ENCODE measurements at regions not wholly inside any gene's neighbourhood (a gene's known extent, or its start where the extent isn't known, plus 50 kb on each side); places are given as distances from the start of the nearest gene placed in this dataset.
A peak's percentile ranks its signal among the peaks of the same experiment; 100 is the strongest.

DNA sequence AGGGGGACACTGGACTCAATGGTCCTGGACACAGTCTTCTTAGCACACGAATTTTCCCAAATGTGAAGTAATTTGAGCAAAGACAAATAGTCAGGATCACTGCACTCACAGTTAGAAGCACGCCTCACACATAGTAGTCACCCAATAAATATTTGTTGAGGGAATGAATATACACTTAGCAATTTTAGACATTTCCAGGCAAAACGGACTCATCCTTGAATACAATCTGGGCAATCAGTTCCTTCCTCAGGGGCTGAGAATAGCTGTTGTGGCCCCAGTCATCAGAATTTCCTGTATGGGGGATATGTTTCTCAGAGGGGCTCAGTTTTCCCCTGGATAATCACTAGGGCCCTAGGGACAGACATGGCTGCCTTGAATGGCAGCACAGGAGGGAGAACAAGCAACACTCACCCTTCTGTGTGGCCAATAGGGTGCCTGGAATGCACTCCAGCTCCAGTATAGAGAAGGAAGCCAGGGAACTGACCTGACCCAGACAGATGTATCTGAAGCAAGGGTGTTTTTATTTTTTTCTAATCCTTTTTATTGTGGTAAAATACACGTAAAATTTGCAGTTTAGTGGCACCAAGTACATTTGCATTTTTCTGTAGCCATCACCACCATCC is 282.7 kb upstream of the ZNF32 start:
- peak; percentile 28 for DNase-seq (ENCODE audit: extremely low read depth, low read depth)
- TF ChIP-seq, protein P1, sequence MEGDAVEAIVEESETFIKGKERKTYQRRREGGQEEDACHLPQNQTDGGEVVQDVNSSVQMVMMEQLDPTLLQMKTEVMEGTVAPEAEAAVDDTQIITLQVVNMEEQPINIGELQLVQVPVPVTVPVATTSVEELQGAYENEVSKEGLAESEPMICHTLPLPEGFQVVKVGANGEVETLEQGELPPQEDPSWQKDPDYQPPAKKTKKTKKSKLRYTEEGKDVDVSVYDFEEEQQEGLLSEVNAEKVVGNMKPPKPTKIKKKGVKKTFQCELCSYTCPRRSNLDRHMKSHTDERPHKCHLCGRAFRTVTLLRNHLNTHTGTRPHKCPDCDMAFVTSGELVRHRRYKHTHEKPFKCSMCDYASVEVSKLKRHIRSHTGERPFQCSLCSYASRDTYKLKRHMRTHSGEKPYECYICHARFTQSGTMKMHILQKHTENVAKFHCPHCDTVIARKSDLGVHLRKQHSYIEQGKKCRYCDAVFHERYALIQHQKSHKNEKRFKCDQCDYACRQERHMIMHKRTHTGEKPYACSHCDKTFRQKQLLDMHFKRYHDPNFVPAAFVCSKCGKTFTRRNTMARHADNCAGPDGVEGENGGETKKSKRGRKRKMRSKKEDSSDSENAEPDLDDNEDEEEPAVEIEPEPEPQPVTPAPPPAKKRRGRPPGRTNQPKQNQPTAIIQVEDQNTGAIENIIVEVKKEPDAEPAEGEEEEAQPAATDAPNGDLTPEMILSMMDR (IDR thresholded peaks at IDR 0.05; ENCODE audit: low read depth, low read length), result no peak

DNA sequence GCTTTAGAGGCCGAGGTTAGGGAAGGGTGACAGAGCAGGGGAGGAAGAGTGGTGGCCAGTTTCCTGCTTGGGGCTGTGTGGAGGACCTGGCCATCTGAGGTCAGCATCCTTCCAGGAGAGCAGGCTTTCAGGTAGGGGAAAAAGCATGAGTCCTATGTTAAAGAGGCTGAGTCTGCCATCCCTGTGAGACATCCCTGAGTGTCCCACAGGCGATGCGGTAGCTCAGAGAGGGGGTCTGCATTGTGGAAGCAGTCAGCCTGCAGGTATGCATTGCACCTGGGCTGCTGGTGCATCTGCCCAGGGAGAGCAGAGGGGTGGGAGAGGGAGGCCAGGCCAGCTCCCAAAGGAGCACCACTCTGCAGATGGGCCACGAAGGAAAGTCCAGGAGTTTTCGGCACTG is 282.1 kb upstream of the ZNF32 start:
- no peak for DNase-seq (ENCODE audit: extremely low read depth, low read depth)
- TF ChIP-seq, protein P1 (IDR thresholded peaks at IDR 0.05; ENCODE audit: low read depth, low read length), result no peak

DNA sequence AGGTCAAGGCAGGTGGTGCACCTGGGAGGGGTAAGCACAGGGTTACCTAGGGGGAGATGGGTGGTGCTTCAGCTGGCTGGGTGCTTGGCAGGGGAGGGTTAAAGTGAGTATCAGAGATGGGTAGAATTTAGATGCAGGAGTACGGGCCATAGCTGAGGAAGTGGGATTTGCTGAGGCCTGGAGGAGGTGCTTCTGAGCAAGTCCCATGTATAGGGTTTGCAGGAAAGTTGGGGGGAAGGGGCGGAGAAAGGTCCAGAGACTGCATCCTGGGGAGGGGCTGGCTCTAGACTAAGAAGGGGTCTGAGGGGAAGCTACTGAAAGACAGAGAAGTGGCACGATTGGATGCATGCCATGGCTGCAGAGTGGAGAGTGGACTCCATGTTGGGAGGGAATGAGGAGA is 281.6 kb upstream of the ZNF32 start:
- TF ChIP-seq, protein P1 (IDR thresholded peaks at IDR 0.05; ENCODE audit: low read depth, low read length), result no peak
- DNase-seq (ENCODE audit: extremely low read depth, low read depth), result no peak

DNA sequence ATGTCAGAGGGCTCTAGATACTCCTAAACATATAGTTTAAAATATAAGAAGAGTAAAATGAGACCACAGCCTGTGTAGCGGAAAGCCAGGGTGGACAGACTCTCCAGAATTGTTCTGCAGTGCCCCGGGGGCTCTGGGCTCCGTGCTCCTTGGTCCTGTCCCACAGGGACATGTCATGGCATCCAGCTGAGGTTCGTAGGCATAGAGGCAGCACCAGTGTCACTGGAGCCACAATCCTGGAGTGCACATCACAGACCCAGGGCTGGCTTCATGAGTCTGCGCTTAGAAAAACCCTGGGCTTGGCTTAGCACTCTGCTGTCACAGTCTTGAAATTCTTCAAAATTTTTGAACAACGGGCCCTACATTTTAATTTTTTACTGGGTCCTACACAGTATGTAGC is 280.4 kb upstream of the ZNF32 start:
- DNase-seq (ENCODE audit: extremely low read depth, low read depth), result no peak
- TF ChIP-seq, protein P1 (IDR thresholded peaks at IDR 0.05; ENCODE audit: low read depth, low read length), result no peak

DNA sequence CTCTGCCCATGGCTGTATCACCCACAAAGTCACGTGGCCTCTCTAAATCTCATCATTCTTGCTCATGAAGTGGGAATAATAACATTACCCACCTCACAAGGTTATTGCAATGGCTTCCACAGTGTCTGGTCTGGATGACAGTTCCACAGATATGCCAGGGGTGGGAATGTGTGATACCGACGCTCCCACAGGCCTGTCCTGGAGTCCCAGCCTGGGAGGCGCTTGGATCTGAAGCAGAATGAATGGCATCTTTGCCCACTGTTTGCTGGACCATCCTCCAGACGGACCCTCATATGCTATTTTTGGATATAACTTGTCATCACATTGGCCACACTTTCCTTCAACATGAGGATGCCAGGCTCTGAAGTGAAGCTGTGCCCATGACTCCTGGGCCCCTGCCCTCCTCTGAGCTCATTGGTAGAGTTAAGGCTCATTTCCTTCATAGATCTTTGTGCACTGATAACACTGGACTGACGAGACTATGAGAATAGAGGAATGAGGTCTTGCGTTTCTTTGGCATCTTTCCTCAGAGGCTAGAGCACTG is 279.8 kb upstream of the ZNF32 start:
- DNase-seq (ENCODE audit: extremely low read depth, low read depth), result no peak
- TF ChIP-seq, protein P1 (IDR thresholded peaks at IDR 0.05; ENCODE audit: low read depth, low read length), result no peak

DNA sequence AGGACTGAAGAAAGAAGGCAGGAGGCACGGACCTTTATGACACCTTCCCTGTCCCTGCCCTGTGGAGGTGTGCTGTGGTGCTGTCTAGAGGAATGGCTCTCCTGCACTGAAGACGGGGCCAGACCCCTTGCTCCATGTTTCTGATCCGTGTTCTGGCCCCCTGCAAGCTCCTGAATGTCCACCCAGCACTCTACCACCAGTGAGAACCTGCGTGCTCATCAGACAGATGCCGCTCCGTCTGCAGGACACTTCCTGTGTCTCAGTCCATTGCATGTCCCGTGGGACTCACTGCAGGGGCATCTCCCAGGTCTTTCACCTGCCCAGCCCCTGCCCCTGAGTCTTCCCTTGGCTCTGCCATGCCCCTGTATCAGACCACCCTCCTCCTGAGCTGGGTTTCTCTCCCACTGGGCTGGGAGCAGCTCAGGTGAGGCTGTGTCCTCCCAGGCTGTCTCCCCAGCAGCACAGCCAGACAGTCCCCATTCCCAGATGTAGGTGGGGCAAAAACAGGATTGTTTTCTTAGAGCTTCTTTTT is 278.3 kb upstream of the ZNF32 start:
- no peak for DNase-seq (ENCODE audit: extremely low read depth, low read depth)
- TF ChIP-seq, protein P1 (IDR thresholded peaks at IDR 0.05; ENCODE audit: low read depth, low read length), result no peak

DNA sequence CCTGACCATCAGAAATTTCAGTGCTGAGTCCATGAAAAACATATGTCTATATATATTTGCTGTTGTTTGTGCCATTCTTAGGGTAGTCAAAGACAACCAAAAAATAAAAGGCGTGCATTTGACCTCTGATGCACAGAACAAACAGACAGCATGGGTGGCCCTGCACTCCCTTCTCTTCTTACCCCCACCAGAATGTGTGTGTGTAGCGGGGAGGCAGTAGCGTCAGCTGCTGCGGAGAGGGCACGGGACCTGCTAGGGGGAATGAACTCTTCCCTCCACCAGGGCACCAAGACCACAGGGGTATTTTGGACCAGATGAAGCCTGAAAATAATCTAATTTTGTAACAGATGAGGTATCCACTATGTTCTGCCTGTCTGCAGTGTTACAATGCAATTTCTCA is 277.7 kb upstream of the ZNF32 start:
- TF ChIP-seq, protein P1 (IDR thresholded peaks at IDR 0.05; ENCODE audit: low read depth, low read length), result no peak
- DNase-seq (ENCODE audit: extremely low read depth, low read depth), result no peak
